SK-N-SH (cell line): ENCODE measurements at regions not wholly inside any gene's neighbourhood (a gene's known extent, or its start where the extent isn't known, plus 50 kb on each side); places are given as distances from the start of the nearest gene placed in this dataset.

ENCODE experiments used
- CTCF ChIA-PET: fragments of 300-600, 350-600 bp; formaldehyde crosslinking; extraction: SDS; loops from one replicate; lab custom pipeline; 2021; lab: Yijun Ruan, JAX
- POLR2A ChIA-PET: fragments of 350-600 bp; sonication (Branson Sonifier 250); formaldehyde crosslinking; extraction: SDS; loops from one replicate; lab custom pipeline; 2020; ENCODE audit warnings: antibody characterized with exemption, inconsistent platforms; lab: Yijun Ruan, JAX
- DNase-seq: peaks from one replicate; pipeline ENCODE4 v3.0.0; 2012
- H2AFZ ChIP-seq: fragments of 200-600 bp; sonication (generic); 2 replicates; pipeline ENCODE4 v1.8.1; 2016; ENCODE audit warnings: antibody characterized with exemption, mild to moderate bottlenecking, low read depth
- H3F3A ChIP-seq: fragments of 200-600 bp; sonication (generic); replicated peaks from 2 replicates; pipeline ENCODE3; 2016; ENCODE audit warnings: antibody characterized with exemption, mild to moderate bottlenecking; ENCODE audit not compliant: insufficient read depth
- H3K27ac ChIP-seq, 2 experiments: fragments of 200-500 bp in 1 of 2; fragments of 200-600 bp in 1 of 2; sonication (Bioruptor generic) in 1 of 2; sonication (generic), shearing (Covaris generic) in 1 of 2; 2 replicates each; pipeline versions ENCODE4 v1.5.1 to v1.6.1; 2014 to 2016; ENCODE audit warnings: low read depth in 2 of 2, inconsistent platforms in 1 of 2, low read length in 1 of 2, mild to moderate bottlenecking in 1 of 2, mixed read lengths in 1 of 2
- H3K27me3 ChIP-seq: fragments of 200-600 bp; sonication (generic), shearing (Covaris generic); 2 replicates; pipeline ENCODE4 v1.6.1; 2016; ENCODE audit warnings: mixed run types; ENCODE audit not compliant: insufficient read depth
- H3K36me3 ChIP-seq, 2 experiments: fragments of 200-500 bp in 1 of 2; fragments of 200-600 bp in 1 of 2; sonication (Bioruptor generic) in 1 of 2; sonication (generic) in 1 of 2; replicated peaks in 1 of 2; 2 replicates each; pipeline versions ENCODE3 to v1.5.1; 2014 to 2016; ENCODE audit warnings: low read length in 1 of 2, mild to moderate bottlenecking in 1 of 2; ENCODE audit not compliant: insufficient read depth in 2 of 2, control insufficient read depth in 1 of 2
- H3K4me1 ChIP-seq, 2 experiments: fragments of 200-500 bp in 1 of 2; fragments of 200-600 bp in 1 of 2; sonication (Bioruptor generic) in 1 of 2; sonication (generic), shearing (Covaris generic) in 1 of 2; 2 replicates each; pipeline versions ENCODE4 v1.5.1 to v1.6.1; 2014 to 2016; ENCODE audit warnings: low read depth in 1 of 2, low read length in 1 of 2, mixed run types in 1 of 2; ENCODE audit not compliant: insufficient read depth in 2 of 2, control insufficient read depth in 1 of 2
- H3K4me2 ChIP-seq: fragments of 200-600 bp; sonication (generic), shearing (Covaris generic); 2 replicates; pipeline ENCODE4 v1.6.1; 2017; ENCODE audit warnings: mixed run types
- H3K4me3 ChIP-seq, 2 experiments: fragments of 200-500 bp in 1 of 2; fragments of 200-600 bp in 1 of 2; sonication (Bioruptor generic) in 1 of 2; sonication (generic), shearing (Covaris generic) in 1 of 2; 2 replicates each; pipeline versions ENCODE4 v1.5.1 to v1.8.1; 2014 to 2016; ENCODE audit warnings: low read depth in 2 of 2, inconsistent platforms in 1 of 2, low read length in 1 of 2, mild to moderate bottlenecking in 1 of 2, mixed read lengths in 1 of 2, moderate library complexity in 1 of 2
- H3K79me2 ChIP-seq: fragments of 200-600 bp; sonication (generic); 2 replicates; pipeline ENCODE4 v1.8.1; 2017; ENCODE audit warnings: mild to moderate bottlenecking; ENCODE audit not compliant: insufficient read depth
- H3K9ac ChIP-seq: fragments of 200-600 bp; sonication (generic); 2 replicates; pipeline ENCODE4 v1.6.1; 2017; ENCODE audit warnings: mixed run types
- H3K9me2 ChIP-seq: fragments of 200-600 bp; sonication (generic); 2 replicates; pipeline ENCODE4 v1.6.1; 2017; ENCODE audit warnings: mixed run types
- H3K9me3 ChIP-seq: fragments of 200-600 bp; sonication (generic); 2 replicates; pipeline ENCODE4 v1.6.1; 2017; ENCODE audit warnings: mixed run types, mild to moderate bottlenecking, moderate library complexity
- H4K20me1 ChIP-seq: fragments of 200-600 bp; sonication (generic); 2 replicates; pipeline ENCODE4 v1.6.1; 2017; ENCODE audit warnings: mild to moderate bottlenecking, mixed run types; ENCODE audit not compliant: insufficient read depth
- CHD2 ChIP-seq: fragments of 150-350 bp; IDR thresholded peaks from 2 replicates; pipeline ENCODE4 v1.6.1; 2018; ENCODE audit warnings: low read length; ENCODE audit not compliant: partially characterized antibody
- EP300 ChIP-seq, 2 experiments: IDR thresholded peaks; 2 replicates each; pipeline versions ENCODE4 v1.4.0 to v1.6.1; 2012; ENCODE audit warnings: borderline replicate concordance in 1 of 2, low read depth in 1 of 2, low read length in 1 of 2
- FOSL2 ChIP-seq: IDR thresholded peaks from 2 replicates; pipeline ENCODE4 v1.4.0; 2012; ENCODE audit warnings: low read depth, mild to moderate bottlenecking, moderate library complexity, borderline replicate concordance
- FOXM1 ChIP-seq: IDR thresholded peaks from 2 replicates; pipeline ENCODE4 v1.4.0; 2012; ENCODE audit warnings: low read depth, mild to moderate bottlenecking
- JUND ChIP-seq: IDR thresholded peaks from 2 replicates; pipeline ENCODE4 v1.4.0; 2012
- MXI1 ChIP-seq: IDR thresholded peaks from 2 replicates; pipeline ENCODE4 v1.6.1; 2012; ENCODE audit warnings: mild to moderate bottlenecking, low read depth, low read length, improper control_type of control experiment
- NFIC ChIP-seq: IDR thresholded peaks from 2 replicates; pipeline ENCODE4 v1.4.0; 2012; ENCODE audit warnings: borderline replicate concordance
- RFX5 ChIP-seq: IDR thresholded peaks from 2 replicates; pipeline ENCODE4 v1.6.1; 2012; ENCODE audit warnings: mild to moderate bottlenecking, improper control_type of control experiment, low read length
- SIN3A ChIP-seq: IDR thresholded peaks from 2 replicates; pipeline ENCODE4 v1.6.1; 2012; ENCODE audit warnings: low read depth, mild to moderate bottlenecking, low read length, moderate library complexity, borderline replicate concordance
- TCF12 ChIP-seq: IDR thresholded peaks from 2 replicates; pipeline ENCODE4 v1.4.0; 2012
- YY1 ChIP-seq: IDR thresholded peaks from 2 replicates; pipeline ENCODE4 v1.4.0; 2012; ENCODE audit warnings: low read depth, mild to moderate bottlenecking
- WGBS: methylation state at CpG from one replicate; pipeline ENCODE4 v1.1.6; 2017; ENCODE audit warnings: low lambda C conversion rate; 5-methylcytosine and 5-hydroxymethylcytosine counted together
- TF ChIP-seq, protein P1 (sequence below): IDR thresholded peaks from 2 replicates; pipeline ENCODE4 v1.4.0; 2012; ENCODE audit warnings: low read depth
- TF ChIP-seq, protein P2 (sequence below): IDR thresholded peaks from 2 replicates; pipeline ENCODE4; 2012
- TF ChIP-seq, protein P3 (sequence below): fragments of 150-350 bp; IDR thresholded peaks from 2 replicates; pipeline ENCODE4 v1.6.1; 2017; ENCODE audit warnings: antibody characterized with exemption, low read length, low read depth, borderline replicate concordance
- TF ChIP-seq, protein P4 (sequence below): IDR thresholded peaks from 2 replicates; pipeline ENCODE4 v1.4.0; 2012; ENCODE audit warnings: low read depth, borderline replicate concordance
- TF ChIP-seq, protein P5 (sequence below): fragments of 150-350 bp; IDR thresholded peaks from 2 replicates; pipeline ENCODE4 v1.6.1; 2016; ENCODE audit warnings: mild to moderate bottlenecking, low read depth, low read length

DNA sequence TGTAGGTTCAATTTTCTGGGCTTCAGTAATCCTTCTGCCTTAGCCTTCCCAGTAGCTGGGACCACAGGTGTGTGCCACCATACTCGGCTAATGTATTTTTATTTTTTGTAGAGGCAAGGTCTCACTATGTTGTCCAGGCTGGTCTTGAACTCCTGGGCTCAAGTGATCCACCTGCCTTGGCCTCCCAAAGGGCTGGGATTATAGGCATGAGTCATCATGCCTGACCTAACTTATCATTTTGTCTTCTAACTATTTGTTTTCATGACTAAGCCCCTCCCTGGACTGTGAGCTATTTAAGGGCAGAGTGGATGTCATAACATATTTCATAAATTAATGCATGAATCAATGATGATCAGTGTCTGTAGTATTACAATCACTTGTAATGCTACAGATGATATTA, 56.1 kb upstream of the PIAS1 start (continued):
- TF ChIP-seq FOSL2 = peak; percentile 68; the same call in 1 of the 2 replicates
- TF ChIP-seq, protein P1, sequence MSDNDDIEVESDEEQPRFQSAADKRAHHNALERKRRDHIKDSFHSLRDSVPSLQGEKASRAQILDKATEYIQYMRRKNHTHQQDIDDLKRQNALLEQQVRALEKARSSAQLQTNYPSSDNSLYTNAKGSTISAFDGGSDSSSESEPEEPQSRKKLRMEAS = no peak
- TF ChIP-seq, protein P2, sequence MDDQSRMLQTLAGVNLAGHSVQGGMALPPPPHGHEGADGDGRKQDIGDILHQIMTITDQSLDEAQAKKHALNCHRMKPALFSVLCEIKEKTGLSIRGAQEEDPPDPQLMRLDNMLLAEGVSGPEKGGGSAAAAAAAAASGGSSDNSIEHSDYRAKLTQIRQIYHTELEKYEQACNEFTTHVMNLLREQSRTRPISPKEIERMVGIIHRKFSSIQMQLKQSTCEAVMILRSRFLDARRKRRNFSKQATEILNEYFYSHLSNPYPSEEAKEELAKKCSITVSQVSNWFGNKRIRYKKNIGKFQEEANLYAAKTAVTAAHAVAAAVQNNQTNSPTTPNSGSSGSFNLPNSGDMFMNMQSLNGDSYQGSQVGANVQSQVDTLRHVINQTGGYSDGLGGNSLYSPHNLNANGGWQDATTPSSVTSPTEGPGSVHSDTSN = peak; percentile 76

DNA sequence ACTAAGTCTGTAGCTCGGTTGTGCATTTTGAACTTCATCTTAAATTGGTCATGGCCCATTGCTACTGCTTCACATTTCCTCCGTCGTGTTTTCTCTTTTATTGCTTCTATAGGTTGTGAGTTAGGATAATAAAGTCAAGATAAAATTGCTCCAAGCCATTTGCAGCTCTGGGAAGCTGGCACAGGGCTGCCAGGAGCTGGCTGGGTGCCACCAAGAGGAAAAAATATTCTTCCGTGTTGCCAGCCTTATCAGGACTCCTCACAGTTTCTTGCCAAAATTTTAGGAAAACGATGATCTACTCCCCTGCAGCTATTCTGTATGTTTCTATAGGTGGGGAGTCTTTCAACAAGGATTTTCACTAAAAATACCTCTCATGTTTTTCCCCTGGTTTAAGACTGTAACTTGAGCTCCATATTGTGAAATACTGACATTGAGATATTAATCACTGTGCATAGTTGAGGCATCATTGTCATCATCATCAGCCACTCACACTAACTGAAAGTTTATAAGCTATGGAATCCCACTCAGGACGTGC, 55.4 kb upstream of the PIAS1 start:
- WGBS = 12% methylated on average over 6 of the region's 6 CpGs
- H3K9me3 ChIP-seq = no peaks in the 10 kb centered on the region
- peak; percentile 38; the same call in 1 of the 2 replicates for TF ChIP-seq FOSL2
- TF ChIP-seq, protein P2 = peak; percentile 89
- TF ChIP-seq EP300 (IDR thresholded peaks at IDR 0.05; ENCODE audit: borderline replicate concordance in 1 of 2, low read depth in 1 of 2, low read length in 1 of 2) = no peak
- peak; percentile 29; the same call in 1 of the 2 replicates for TF ChIP-seq JUND
- peak; percentile 8; the same call in 1 of the 2 replicates for TF ChIP-seq NFIC
- TF ChIP-seq TCF12 = peak; percentile 48; the same call in 1 of the 2 replicates
- TF ChIP-seq, all 33 proteins: peak for 5
- ChIA-PET CTCF (interaction anchor here (1.4 kb wide), 1 partner anchor 35 kb away, joined by 4 read pairs; no protein-coding TSS in a partner anchor), POLR2A (no interaction called here)
- no peak for DNase-seq
- Histone ChIP-seq H3K9ac (no peak overlapping the region), H3K9me2 (no peaks in the 10 kb centered on the region), H3K27me3 (no peaks in the 10 kb centered on the region; the same call in 1 of the 2 replicates), H3K36me3 (no peaks in the 10 kb centered on the region), H3K79me2 (no peaks in the 10 kb centered on the region), H3K4me2 (peak overlapping the region; percentile 59), H3K4me3 (no peak overlapping the region), H3K4me1 (peaks cover 3 to 8% of the 10 kb centered on the region in 2 experiments; a peak in 3 of 4 replicates), H2AFZ (no peak overlapping the region), H4K20me1 (no peaks in the 10 kb centered on the region), H3K27ac (peak overlapping the region in 1 of 2 experiments; percentile 9; a peak in 1 of 4 replicates), H3F3A (no peaks in the 10 kb centered on the region)

DNA sequence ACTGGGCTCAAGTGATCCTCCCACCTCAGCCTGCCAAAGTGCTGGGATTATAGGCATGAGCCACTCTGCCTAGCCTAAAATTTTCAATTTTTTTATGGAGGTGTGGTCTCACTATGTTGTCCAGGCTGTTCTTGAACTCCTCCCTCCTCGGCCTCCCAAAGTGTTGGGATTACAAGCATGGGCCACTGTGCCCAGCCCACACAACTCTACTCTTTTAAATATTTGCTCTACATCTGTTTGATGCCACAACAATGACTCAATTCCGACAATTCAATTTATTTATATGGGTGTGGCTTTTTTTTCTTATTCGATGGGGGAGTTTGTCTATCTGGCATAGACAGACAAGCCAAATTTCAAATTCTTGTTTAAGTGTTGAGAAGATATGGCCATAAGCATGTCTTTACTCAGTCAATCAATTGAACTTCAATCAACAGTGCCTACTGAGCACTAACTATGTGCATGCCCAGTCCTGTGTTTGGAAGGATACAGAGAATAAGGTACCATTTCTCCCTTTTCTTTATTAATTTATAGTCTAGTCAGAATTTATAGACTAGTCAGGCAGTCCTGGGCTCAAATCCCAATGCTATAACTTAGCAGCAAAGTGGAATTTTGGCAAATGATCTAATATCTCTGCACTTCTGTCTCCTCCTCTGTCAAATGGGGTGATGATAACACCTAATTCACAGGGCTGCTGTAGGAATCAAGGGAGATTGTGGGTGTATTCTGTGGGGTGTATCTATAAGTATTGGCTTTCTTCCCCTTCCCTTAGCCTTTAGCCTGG, 54.6 kb upstream of the PIAS1 start:
- DNase-seq = no peak
- Histone ChIP-seq H3K9me3 (no peaks in the 10 kb centered on the region), H2AFZ (no peak overlapping the region), H3K27ac (no peak overlapping the region), H3K4me2 (no peak overlapping the region), H3F3A (no peaks in the 10 kb centered on the region), H4K20me1 (no peaks in the 10 kb centered on the region), H3K4me3 (no peak overlapping the region), H3K27me3 (no peaks in the 10 kb centered on the region; the same call in 1 of the 2 replicates), H3K79me2 (no peaks in the 10 kb centered on the region), H3K9ac (no peak overlapping the region), H3K9me2 (no peaks in the 10 kb centered on the region), H3K36me3 (no peaks in the 10 kb centered on the region), H3K4me1 (peaks cover 3 to 8% of the 10 kb centered on the region in 2 experiments; a peak in 3 of 4 replicates)
- 70% methylated on average over 3 of the region's 3 CpGs for WGBS
- POLR2A ChIA-PET = no interaction called here
- CTCF ChIA-PET = no interaction called here
- TF ChIP-seq RFX5 = no peak
- TF ChIP-seq EP300 (IDR thresholded peaks at IDR 0.05; ENCODE audit: borderline replicate concordance in 1 of 2, low read depth in 1 of 2, low read length in 1 of 2) = no peak
- TF ChIP-seq MXI1 = no peak
- TF ChIP-seq, protein P3, sequence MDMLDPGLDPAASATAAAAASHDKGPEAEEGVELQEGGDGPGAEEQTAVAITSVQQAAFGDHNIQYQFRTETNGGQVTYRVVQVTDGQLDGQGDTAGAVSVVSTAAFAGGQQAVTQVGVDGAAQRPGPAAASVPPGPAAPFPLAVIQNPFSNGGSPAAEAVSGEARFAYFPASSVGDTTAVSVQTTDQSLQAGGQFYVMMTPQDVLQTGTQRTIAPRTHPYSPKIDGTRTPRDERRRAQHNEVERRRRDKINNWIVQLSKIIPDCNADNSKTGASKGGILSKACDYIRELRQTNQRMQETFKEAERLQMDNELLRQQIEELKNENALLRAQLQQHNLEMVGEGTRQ = no peak
- TF ChIP-seq, protein P4, sequence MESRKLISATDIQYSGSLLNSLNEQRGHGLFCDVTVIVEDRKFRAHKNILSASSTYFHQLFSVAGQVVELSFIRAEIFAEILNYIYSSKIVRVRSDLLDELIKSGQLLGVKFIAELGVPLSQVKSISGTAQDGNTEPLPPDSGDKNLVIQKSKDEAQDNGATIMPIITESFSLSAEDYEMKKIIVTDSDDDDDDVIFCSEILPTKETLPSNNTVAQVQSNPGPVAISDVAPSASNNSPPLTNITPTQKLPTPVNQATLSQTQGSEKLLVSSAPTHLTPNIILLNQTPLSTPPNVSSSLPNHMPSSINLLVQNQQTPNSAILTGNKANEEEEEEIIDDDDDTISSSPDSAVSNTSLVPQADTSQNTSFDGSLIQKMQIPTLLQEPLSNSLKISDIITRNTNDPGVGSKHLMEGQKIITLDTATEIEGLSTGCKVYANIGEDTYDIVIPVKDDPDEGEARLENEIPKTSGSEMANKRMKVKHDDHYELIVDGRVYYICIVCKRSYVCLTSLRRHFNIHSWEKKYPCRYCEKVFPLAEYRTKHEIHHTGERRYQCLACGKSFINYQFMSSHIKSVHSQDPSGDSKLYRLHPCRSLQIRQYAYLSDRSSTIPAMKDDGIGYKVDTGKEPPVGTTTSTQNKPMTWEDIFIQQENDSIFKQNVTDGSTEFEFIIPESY = no peak
- TF ChIP-seq, protein P5, sequence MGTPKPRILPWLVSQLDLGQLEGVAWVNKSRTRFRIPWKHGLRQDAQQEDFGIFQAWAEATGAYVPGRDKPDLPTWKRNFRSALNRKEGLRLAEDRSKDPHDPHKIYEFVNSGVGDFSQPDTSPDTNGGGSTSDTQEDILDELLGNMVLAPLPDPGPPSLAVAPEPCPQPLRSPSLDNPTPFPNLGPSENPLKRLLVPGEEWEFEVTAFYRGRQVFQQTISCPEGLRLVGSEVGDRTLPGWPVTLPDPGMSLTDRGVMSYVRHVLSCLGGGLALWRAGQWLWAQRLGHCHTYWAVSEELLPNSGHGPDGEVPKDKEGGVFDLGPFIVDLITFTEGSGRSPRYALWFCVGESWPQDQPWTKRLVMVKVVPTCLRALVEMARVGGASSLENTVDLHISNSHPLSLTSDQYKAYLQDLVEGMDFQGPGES = no peak
- no peak for TF ChIP-seq YY1
- no peak for TF ChIP-seq SIN3A
- TF ChIP-seq JUND = no peak
- no peak for TF ChIP-seq FOXM1
- TF ChIP-seq CHD2 = no peak
- TF ChIP-seq FOSL2 = no peak
